GM19395 (cell line): ENCODE measurements at regions not wholly inside any gene's neighbourhood (a gene's known extent, or its start where the extent isn't known, plus 50 kb on each side); places are given as distances from the start of the nearest gene placed in this dataset.
"Not testable (repeated sequence)": the region's sequence is repeated elsewhere in the genome, so short reads cannot be mapped to it uniquely, and the experiment has no call there.

Experiments
- ATAC-seq: cut with Tn5 transposase; IDR thresholded peaks from one replicate; pipeline ENCODE4 v1.9.1; 2021; ENCODE audit warnings: mild to moderate bottlenecking, moderate library complexity; ENCODE audit not compliant: unreplicated experiment

DNA sequence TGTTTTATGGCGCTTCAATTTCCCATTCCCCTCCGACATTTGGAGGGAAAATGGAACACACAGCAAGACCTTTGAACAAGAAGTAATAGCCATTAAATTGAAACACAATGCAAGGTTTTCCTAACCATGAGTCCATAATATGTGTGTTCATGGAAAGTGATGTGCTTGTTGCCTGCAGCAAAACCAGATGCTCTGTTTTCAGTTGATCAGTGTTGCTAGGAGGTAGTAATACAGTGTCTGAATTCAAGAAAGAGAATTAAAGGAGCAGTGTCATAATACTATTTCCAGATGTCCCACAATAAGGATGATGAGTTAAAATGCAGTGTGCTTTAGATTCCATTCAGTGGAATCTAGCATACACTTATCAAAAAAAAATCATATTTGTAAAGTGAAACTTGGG is 637.4 kb upstream of the API5 start:
- ATAC-seq, result no peak

- no peak for ATAC-seq
Measured at GRCh38 chr11:42707541-42707940, 604.3 kb upstream of the API5 start.

GRCh38 chr11:42709216-42709615 is 602.6 kb upstream of the API5 start:
- ATAC-seq, result no peak

- no peak for ATAC-seq
Measured at GRCh38 chr11:42713279-42713678, 598.5 kb upstream of the API5 start.

DNA sequence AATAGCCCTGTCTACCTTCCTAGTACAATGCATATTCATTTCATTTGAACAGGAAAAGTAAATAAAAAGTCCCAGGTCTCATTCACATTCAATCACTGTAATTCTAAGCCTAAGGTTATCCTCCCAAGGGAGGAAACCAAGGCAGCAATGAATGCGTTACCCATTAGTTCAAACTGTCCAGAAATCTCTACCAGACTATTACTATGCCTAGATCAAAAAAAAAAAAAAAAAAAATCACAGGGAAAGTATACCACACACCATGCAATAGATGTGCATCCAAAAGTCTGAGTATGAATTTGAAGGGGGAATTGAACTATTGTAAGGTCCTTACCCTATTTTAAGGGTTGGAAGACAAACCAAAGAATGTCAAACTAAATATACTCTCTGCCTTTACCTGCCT is 598.0 kb upstream of the API5 start:
- no peak for ATAC-seq

DNA sequence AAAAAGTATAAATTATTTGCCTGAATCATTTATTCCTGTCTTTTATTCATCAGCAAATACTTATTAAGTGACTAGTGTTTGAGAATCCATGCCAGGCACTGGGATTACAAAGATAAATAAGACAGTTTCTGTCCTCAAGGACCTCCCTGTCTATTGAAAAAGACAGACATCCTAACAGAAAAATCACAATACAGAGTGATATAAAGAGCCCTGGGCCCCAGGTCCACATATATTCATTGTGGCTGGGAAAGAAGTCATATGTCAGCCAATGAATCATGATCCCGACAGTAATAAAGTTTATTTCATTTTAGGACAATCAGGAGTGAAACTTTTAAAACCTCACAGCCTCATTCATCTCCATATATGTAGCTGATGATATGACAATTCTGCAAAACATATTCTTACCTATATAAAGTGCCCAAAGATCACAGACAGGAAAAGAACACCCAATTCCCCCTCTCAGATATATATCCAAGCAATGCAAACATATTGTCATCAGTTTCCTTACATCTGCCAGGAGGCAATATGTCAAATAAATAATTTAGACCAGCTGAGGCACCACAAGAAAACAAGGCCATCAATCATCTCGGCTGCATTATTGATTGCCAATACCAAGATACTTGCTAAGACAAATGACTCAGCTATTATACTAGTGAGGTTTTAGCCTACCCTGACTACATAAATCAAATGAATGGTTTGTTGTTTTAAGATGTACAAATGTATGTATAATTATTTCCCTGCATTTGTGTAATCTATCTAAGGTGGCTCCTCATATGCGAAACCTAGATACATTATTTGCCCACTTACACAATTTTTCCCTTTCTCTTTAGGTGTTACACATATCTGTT is 590.9 kb upstream of the API5 start:
- no peak for ATAC-seq

DNA sequence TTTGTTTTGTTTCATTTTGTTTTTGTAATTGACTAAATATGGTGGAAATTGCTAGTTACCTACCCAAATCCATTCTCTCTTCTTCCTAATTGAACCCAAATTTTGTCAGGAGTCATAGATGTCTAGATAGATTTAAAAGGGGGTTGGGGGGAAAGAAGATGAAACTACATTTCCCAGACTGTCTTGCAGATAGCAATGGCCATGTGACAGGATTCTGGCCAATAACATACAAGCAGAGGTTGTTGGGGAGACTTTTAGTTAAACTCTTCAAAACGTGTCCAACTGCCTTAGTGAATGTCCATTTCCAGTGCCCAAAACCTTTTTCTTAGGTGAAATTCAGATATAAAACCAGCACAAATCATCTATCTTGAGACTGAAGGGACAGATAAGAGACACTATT is 583.9 kb upstream of the API5 start:
- ATAC-seq, result no peak

- ATAC-seq, result no peak
Measured at GRCh38 chr11:42762348-42762747, 549.4 kb upstream of the API5 start.

GRCh38 chr11:42764936-42765335 is 546.9 kb upstream of the API5 start:
- ATAC-seq, result no peak

GRCh38 chr11:42768576-42768975 is 543.2 kb upstream of the API5 start:
- ATAC-seq, result no peak

GRCh38 chr11:42770444-42771065 is 541.2 kb upstream of the API5 start:
- ATAC-seq, result no peak

GRCh38 chr11:42772886-42773285 is 538.9 kb upstream of the API5 start:
- no peak for ATAC-seq

DNA sequence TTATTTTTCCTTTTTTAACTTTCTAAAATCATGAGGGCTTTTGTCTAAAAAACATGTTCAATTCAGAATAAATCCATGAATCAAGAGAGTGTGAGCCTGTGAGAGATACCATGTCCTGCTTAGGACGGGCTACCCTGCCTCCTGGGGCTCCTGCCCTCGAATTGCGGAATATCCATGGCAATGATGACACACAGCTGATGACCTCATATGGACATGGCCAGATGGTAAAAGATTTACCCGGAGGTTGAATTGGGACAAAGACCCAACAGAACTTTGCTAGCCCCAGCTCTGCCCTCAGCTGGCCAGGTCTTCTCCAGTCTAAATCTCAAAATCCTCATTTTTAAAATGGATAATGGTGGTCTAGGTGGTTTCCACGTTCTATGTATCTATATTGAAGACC is 538.1 kb upstream of the API5 start:
- no peak for ATAC-seq

DNA sequence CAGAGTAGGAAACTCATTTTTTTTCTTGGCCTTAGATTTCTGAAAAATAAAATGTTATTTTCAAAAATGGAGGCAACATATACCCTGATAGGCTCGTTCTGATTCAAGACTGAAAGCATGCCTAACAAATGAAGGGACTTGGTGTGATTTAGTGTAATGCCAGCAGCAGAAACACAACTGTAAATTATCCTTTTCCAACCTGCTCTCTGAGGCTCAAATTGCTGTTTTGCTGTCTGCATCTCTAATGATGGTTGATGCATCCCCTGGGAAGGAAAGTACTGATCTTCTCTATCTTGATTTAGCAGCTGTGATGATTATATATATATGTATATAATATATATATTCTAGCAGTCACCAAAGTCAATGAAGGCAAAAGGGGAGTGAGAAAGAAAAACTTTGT is 537.2 kb upstream of the API5 start:
- ATAC-seq, result no peak

GRCh38 chr11:42777776-42778175 is 534.0 kb upstream of the API5 start:
- no peak for ATAC-seq

GRCh38 chr11:42778193-42778592 is 533.6 kb upstream of the API5 start:
- no peak for ATAC-seq

GRCh38 chr11:42779555-42779954 is 532.2 kb upstream of the API5 start:
- ATAC-seq, result no peak

- ATAC-seq, result no peak
Measured at GRCh38 chr11:42786981-42787380, 524.8 kb upstream of the API5 start.

- ATAC-seq, result not testable (repeated sequence)
Measured at GRCh38 chr11:42795483-42795882, 516.3 kb upstream of the API5 start.

GRCh38 chr11:42800041-42800440 is 511.8 kb upstream of the API5 start:
- ATAC-seq, result no peak

DNA sequence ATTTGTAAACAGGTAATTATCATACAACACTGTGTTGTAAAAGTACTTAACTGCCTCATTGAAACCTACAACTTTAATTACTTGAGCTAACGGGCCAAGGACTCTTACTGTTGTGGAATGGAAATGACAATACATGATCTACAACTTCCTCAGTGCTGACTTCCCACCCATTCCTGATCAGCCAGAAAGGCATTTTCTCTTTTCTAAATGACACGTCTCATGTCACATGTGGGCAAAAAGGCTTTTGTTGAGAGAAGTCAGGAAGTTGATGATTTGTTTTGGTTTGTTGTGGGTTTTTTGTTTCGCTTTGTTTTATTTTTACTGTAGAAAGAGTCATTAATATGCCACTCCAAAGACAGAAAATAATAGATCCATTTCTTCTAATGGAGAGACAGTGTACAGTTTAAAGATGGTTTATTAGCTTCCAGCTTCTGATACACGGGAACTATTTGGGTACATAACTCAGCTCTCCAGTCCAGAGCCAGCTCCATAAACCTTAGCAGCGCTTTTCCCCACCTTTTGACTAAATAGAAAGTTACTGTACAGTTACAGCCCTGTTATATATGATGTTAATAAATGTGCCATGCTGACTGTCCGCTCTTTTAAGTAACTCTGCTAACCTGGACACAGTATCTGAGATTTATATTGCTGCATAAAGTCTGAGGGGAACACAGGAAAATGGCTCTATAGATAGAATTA is 509.4 kb upstream of the API5 start:
- ATAC-seq, result no peak

DNA sequence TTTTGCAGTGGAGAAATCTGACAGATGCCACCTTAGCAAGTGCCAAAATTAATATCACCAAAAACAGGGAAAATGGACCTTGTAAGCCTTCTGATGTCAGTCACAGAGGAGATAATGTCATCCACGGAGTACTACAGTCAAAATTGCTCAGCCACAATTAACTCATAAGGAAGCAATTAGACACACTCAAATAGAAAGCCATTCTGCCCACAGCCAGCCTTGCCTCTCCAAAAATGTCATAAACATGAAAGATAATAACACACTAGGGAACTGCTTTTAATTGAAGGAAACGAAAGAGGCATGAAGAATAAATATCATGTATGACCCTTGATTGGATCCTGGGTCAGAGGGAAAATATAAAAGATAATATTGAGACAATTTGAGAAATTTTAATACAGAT is 505.6 kb upstream of the API5 start:
- no peak for ATAC-seq
